PFSK-1 (cell line): ENCODE measurements at regions not wholly inside any gene's neighbourhood (a gene's known extent, or its start where the extent isn't known, plus 50 kb on each side); places are given as distances from the start of the nearest gene placed in this dataset.

Source experiments
- FOXP2 ChIP-seq: optimal IDR thresholded peaks from 2 replicates; pipeline ENCODE3; 2011; ENCODE audit warnings: borderline replicate concordance, control low read depth, inconsistent platforms; ENCODE audit not compliant: insufficient read depth; ENCODE audit errors: extremely low read length, extremely low read depth
- POLR2AphosphoS5 ChIP-seq: IDR thresholded peaks from 2 replicates; pipeline ENCODE4 v1.6.1; 2012; ENCODE audit warnings: low read depth, mild to moderate bottlenecking, control low read depth, low read length, moderate library complexity
- SIN3A ChIP-seq: IDR thresholded peaks from 2 replicates; pipeline ENCODE4 v1.6.1; 2012; ENCODE audit warnings: mild to moderate bottlenecking, low read length, moderate library complexity, borderline replicate concordance; ENCODE audit not compliant: insufficient read depth
- TAF1 ChIP-seq: IDR thresholded peaks from 2 replicates; pipeline ENCODE4 v1.6.1; 2012; ENCODE audit warnings: low read length, control low read depth, borderline replicate concordance; ENCODE audit not compliant: insufficient read depth
- TF ChIP-seq, protein P1 (sequence below), 2 experiments: IDR thresholded peaks; 2 replicates each; pipeline versions ENCODE4 v1.6.1 to v1.8.0; 2011 to 2012; ENCODE audit warnings: low read depth in 2 of 2, low read length in 2 of 2, control low read depth in 1 of 2, inconsistent platforms in 1 of 2, mild to moderate bottlenecking in 1 of 2, moderate library complexity in 1 of 2; ENCODE audit not compliant: insufficient read depth in 1 of 2

DNA sequence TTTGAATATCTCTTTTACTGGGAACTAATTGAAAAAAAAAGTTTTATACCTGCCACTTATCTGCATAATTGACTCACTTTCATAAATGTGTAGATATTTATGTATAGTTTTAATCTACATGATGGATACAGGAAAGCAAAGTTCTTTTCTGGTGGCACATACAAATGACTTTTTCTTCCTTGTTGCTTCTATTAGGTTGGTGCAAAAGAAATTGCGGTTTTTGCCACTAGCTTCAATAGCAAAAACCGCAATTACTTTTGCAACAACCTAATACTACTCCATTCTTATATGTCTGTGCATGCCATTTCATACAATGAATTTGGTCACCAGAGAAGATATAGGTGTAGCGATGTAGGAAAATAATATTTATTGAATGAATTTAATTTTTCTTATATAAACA is 344.5 kb upstream of the PCDH20 start:
- TF ChIP-seq TAF1: no peak
- TF ChIP-seq, protein P1, sequence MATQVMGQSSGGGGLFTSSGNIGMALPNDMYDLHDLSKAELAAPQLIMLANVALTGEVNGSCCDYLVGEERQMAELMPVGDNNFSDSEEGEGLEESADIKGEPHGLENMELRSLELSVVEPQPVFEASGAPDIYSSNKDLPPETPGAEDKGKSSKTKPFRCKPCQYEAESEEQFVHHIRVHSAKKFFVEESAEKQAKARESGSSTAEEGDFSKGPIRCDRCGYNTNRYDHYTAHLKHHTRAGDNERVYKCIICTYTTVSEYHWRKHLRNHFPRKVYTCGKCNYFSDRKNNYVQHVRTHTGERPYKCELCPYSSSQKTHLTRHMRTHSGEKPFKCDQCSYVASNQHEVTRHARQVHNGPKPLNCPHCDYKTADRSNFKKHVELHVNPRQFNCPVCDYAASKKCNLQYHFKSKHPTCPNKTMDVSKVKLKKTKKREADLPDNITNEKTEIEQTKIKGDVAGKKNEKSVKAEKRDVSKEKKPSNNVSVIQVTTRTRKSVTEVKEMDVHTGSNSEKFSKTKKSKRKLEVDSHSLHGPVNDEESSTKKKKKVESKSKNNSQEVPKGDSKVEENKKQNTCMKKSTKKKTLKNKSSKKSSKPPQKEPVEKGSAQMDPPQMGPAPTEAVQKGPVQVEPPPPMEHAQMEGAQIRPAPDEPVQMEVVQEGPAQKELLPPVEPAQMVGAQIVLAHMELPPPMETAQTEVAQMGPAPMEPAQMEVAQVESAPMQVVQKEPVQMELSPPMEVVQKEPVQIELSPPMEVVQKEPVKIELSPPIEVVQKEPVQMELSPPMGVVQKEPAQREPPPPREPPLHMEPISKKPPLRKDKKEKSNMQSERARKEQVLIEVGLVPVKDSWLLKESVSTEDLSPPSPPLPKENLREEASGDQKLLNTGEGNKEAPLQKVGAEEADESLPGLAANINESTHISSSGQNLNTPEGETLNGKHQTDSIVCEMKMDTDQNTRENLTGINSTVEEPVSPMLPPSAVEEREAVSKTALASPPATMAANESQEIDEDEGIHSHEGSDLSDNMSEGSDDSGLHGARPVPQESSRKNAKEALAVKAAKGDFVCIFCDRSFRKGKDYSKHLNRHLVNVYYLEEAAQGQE (IDR thresholded peaks at IDR 0.05; ENCODE audit: insufficient read depth in 1 of 2, low read depth in 2 of 2, low read length in 2 of 2): no peak
- no peak for TF ChIP-seq SIN3A
- TF ChIP-seq FOXP2: no peak
- TF ChIP-seq POLR2AphosphoS5: no peak

DNA sequence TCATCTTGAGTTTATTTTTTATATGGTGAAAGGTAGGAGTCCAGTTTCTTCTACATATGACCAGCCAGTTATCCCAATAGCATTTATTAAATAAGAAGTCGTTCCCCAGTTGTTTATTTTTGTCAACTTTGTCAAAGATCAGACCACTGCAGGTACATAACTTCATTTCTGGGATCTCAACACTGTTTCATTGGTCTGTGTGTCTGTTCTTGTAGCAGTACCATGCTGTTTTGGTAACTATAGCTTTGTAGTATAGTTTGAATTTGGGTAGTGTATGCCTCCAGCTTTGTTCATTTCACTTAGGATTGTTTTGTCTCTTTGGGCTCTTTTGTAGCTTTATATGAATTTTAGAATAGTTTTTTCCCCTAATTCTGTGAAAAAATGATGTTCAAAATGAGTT is 340.4 kb upstream of the PCDH20 start:
- no peak for TF ChIP-seq POLR2AphosphoS5
- no peak for TF ChIP-seq FOXP2
- no peak for TF ChIP-seq TAF1
- TF ChIP-seq, protein P1 (IDR thresholded peaks at IDR 0.05; ENCODE audit: insufficient read depth in 1 of 2, low read depth in 2 of 2, low read length in 2 of 2): no peak
- no peak for TF ChIP-seq SIN3A

DNA sequence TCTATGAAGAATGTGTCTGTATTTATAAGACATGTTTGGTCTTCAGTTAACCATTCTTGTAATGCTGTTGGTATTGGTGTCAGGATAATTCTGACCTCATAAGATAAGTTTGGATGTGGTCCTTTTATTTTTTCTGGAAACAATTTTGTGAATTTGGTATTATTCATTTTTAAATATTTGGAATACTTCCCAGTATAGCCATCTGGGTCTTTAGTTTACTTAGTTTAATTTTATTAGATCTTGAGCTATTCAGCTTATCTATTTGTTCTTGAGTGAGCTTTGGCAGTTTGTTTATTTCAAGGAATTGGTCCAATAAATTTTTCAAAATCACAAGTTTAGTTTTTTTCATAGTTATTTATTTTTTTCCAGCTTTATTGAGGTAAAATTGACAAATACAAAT is 335.4 kb upstream of the PCDH20 start:
- TF ChIP-seq FOXP2 (no peak), SIN3A (no peak), POLR2AphosphoS5 (no peak), TAF1 (no peak)
- TF ChIP-seq, protein P1 (IDR thresholded peaks at IDR 0.05; ENCODE audit: insufficient read depth in 1 of 2, low read depth in 2 of 2, low read length in 2 of 2): no peak

DNA sequence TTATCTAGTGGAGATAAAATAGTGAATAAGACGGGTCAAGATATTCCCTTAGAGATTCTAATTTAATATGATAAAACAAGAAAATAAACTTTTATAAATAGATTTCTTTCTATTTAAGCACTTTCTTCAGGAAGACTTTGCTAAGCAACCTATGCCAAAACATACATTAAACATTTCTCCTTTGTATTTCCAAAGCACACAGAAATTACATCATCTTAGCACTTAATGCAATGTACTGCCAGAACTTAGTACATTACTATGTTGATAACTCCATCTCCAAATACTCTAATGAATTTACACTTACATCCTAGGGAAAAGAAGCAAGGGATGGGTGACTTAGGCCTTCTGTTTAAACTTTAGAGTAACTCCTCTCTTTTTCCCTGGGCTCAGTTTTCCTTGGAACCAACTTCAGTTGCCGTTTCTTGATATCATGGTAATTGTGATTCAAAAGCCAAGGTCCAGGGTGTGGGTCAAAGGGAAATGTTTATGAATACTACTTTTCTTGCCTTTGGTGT is 322.6 kb upstream of the PCDH20 start:
- TF ChIP-seq, protein P1 (IDR thresholded peaks at IDR 0.05; ENCODE audit: insufficient read depth in 1 of 2, low read depth in 2 of 2, low read length in 2 of 2): no peak
- TF ChIP-seq TAF1 (no peak), FOXP2 (no peak), POLR2AphosphoS5 (no peak), SIN3A (no peak)

DNA sequence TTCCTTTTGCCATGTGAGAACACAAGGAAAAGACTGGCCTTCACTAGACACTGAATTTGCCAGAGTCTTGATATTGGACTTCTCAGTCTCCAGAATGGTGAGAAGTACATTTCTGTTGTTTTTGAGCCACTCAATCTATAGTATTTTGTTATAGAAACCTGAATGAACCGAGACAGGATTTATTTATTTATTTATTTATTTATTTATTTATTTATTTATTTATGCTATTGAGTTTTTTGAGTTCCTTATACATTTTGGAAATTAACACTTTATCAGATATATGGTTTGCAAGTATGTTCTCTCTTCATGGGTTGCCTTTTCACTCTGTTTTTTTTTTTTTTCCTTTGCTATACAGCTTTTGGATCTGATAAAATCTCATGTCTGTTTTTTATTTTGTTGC is 319.0 kb upstream of the PCDH20 start:
- TF ChIP-seq, protein P1 (IDR thresholded peaks at IDR 0.05; ENCODE audit: insufficient read depth in 1 of 2, low read depth in 2 of 2, low read length in 2 of 2): no peak
- no peak for TF ChIP-seq FOXP2
- TF ChIP-seq POLR2AphosphoS5: no peak
- TF ChIP-seq TAF1: no peak
- no peak for TF ChIP-seq SIN3A
